ENCODE measurements at regions not wholly inside any gene's neighbourhood (a gene's known extent, or its start where the extent isn't known, plus 50 kb on each side); places are given as distances from the start of the nearest gene placed in this dataset.

GRCh38 chr4:89358935-89359638 is 51.5 kb upstream of the GPRIN3 start:
- no peak for DNase-seq (ENCODE audit: low spot score)
- no CpG with 5 or more reads among the region's 9 CpGs for WGBS, 2 donors (ENCODE audit: extremely low coverage in 2 of 2, insufficient read length in 2 of 2, insufficient replicate concordance in 1 of 2)
- no peak overlapping the region for H3K18ac ChIP-seq (ENCODE audit: low read length)
- no peak overlapping the region for H3K9ac ChIP-seq (ENCODE audit: low read depth, low read length, poor library complexity)
- H2AFZ ChIP-seq (ENCODE audit: low read length) = no peak overlapping the region
- no peak overlapping the region for H3K27ac ChIP-seq (replicated peaks; ENCODE audit: low read length)
- no peak overlapping the region for H3K4me3 ChIP-seq (ENCODE audit: low read length in 2 of 2)
- no peak overlapping the region for H2BK15ac ChIP-seq (ENCODE audit: low read length)
- H2BK5ac ChIP-seq (ENCODE audit: low read length) = no peak overlapping the region
- no peak overlapping the region for H3K14ac ChIP-seq (ENCODE audit: low read length)
- H3K23ac ChIP-seq (ENCODE audit: low read depth, low read length, poor library complexity) = no peak overlapping the region
- H2BK12ac ChIP-seq (ENCODE audit: low read length) = no peak overlapping the region
- no peak overlapping the region for H3K4me2 ChIP-seq (ENCODE audit: insufficient read depth, low read length, poor library complexity, severe bottlenecking)
- no peak overlapping the region for H2BK120ac ChIP-seq (ENCODE audit: low read depth, low read length)
- no peaks in the 10 kb centered on the region for H3K27me3 ChIP-seq (ENCODE audit: control insufficient read depth in 3 of 3, insufficient read depth in 3 of 3, low read depth in 1 of 3, low read length in 3 of 3)
- H3K9me3 ChIP-seq (replicated peaks in 1 of 2; ENCODE audit: control insufficient read depth in 2 of 2, insufficient read depth in 1 of 2, low read depth in 1 of 2, low read length in 2 of 2) = no peaks in the 10 kb centered on the region
- H3K4ac ChIP-seq (ENCODE audit: low read length) = no peak overlapping the region
- no peak overlapping the region for H4K8ac ChIP-seq (ENCODE audit: low read depth, low read length)
- no peak overlapping the region for H2AK5ac ChIP-seq (ENCODE audit: low read depth, low read length)
- H3K36me3 ChIP-seq (replicated peaks in 1 of 2; ENCODE audit: control insufficient read depth in 2 of 2, insufficient read depth in 2 of 2, low read length in 2 of 2) = no peaks in the 10 kb centered on the region
- no peak overlapping the region for H4K91ac ChIP-seq (ENCODE audit: low read depth, low read length, poor library complexity)
- no peaks in the 10 kb centered on the region for H3K4me1 ChIP-seq (ENCODE audit: control insufficient read depth in 2 of 2, insufficient read depth in 1 of 2, low read depth in 1 of 2, low read length in 2 of 2)
- H3K79me1 ChIP-seq (ENCODE audit: low read depth, low read length) = no peaks in the 10 kb centered on the region

- Histone ChIP-seq H2AFZ (ENCODE audit: low read length) (no peak overlapping the region), H3K9ac (ENCODE audit: low read depth, low read length, poor library complexity) (no peak overlapping the region), H2BK5ac (ENCODE audit: low read length) (no peak overlapping the region), H3K4me2 (ENCODE audit: insufficient read depth, low read length, poor library complexity, severe bottlenecking) (no peak overlapping the region), H2AK5ac (ENCODE audit: low read depth, low read length) (no peak overlapping the region), H3K4me1 (ENCODE audit: control insufficient read depth in 2 of 2, insufficient read depth in 1 of 2, low read depth in 1 of 2, low read length in 2 of 2) (no peaks in the 10 kb centered on the region), H3K23ac (ENCODE audit: low read depth, low read length, poor library complexity) (no peak overlapping the region), H4K91ac (ENCODE audit: low read depth, low read length, poor library complexity) (no peak overlapping the region), H2BK120ac (ENCODE audit: low read depth, low read length) (no peak overlapping the region), H2BK15ac (ENCODE audit: low read length) (no peak overlapping the region), H3K18ac (ENCODE audit: low read length) (no peak overlapping the region), H3K27me3 (ENCODE audit: control insufficient read depth in 3 of 3, insufficient read depth in 3 of 3, low read depth in 1 of 3, low read length in 3 of 3) (no peaks in the 10 kb centered on the region), H3K27ac (replicated peaks; ENCODE audit: low read length) (no peak overlapping the region), H3K4ac (ENCODE audit: low read length) (no peak overlapping the region), H3K14ac (ENCODE audit: low read length) (no peak overlapping the region), H2BK12ac (ENCODE audit: low read length) (no peak overlapping the region), H4K8ac (ENCODE audit: low read depth, low read length) (no peak overlapping the region), H3K79me1 (ENCODE audit: low read depth, low read length) (no peaks in the 10 kb centered on the region), H3K36me3 (replicated peaks in 1 of 2; ENCODE audit: control insufficient read depth in 2 of 2, insufficient read depth in 2 of 2, low read length in 2 of 2) (no peaks in the 10 kb centered on the region), H3K4me3 (ENCODE audit: low read length in 2 of 2) (no peak overlapping the region), H3K9me3 (replicated peaks in 1 of 2; ENCODE audit: control insufficient read depth in 2 of 2, insufficient read depth in 1 of 2, low read depth in 1 of 2, low read length in 2 of 2) (no peaks in the 10 kb centered on the region)
- DNase-seq (ENCODE audit: low spot score) = no peak
- no CpG with 5 or more reads among the region's 3 CpGs for WGBS, 2 donors (ENCODE audit: extremely low coverage in 2 of 2, insufficient read length in 2 of 2, insufficient replicate concordance in 1 of 2)
Observed at GRCh38 chr4:89357787-89358186, 50.2 kb upstream of the GPRIN3 start.

Measured in neuronal stem cell (in vitro differentiated cells).